Activated CD4-positive, alpha-beta T cell treated with anti-CD3 and anti-CD28 coated beads, Interleukin-2, amount 50 U/mL, for 48 hours (primary cell): ENCODE measurements at regions not wholly inside any gene's neighbourhood (a gene's known extent, or its start where the extent isn't known, plus 50 kb on each side); places are given as distances from the start of the nearest gene placed in this dataset.
"Not testable (repeated sequence)": the region's sequence is repeated elsewhere in the genome, so short reads cannot be mapped to it uniquely, and the experiment has no call there.

ENCODE experiments used
- DNase-seq, 2 experiments: peaks; one replicate each; pipeline ENCODE4 v3.0.0-alpha.2; 2020

DNA sequence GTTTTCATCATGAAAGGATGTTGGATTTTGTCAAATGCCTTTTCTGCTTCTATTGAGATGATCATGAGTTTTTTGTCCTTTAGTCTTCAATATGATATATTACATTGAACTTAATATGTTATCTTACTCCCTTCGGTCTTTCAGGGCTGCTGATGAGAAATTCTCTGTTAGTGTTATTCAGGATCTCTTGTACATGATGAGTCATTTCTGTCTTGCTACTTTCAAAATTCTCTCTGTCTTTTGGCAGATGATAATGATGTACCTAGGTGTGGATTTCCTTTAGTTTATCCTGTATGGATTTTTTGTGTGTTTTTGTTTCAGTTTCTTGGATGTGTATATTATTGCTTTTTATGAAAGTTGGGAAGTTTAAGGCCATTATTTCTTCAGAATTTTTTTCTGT, 320.9 kb upstream of the NPSR1 start:
- DNase-seq = no peak

DNA sequence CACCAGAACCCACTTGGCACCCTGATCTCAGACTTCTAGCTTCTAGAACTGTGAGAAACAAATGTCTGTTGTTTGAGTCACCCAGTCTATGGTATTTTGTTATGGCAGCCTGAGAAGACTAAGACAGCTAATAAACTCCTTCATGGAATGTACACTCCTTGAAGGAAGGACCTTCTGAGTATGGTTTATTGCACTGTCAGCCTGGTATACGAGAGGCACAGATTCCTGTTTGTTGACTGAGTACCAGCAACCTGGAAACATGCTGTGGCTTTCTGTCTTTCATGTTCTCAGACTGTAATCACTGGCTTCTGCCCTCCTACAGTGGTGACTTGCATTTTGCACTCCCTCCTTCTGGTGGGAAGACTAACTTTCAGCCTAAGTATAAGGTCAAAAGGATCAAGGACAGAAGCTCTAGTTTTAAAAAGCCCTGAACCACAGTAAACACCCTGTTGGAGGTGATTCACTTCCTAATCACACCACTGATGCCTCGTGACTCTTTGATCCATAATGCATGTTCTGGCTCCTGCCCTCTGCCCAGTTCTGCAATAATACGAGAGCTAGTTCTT, 319.0 kb upstream of the NPSR1 start:
- no peak for DNase-seq

- DNase-seq = no peak
These were observed 316.7 kb upstream of the NPSR1 start for GRCh38 chr7:34341326-34341725.

DNA sequence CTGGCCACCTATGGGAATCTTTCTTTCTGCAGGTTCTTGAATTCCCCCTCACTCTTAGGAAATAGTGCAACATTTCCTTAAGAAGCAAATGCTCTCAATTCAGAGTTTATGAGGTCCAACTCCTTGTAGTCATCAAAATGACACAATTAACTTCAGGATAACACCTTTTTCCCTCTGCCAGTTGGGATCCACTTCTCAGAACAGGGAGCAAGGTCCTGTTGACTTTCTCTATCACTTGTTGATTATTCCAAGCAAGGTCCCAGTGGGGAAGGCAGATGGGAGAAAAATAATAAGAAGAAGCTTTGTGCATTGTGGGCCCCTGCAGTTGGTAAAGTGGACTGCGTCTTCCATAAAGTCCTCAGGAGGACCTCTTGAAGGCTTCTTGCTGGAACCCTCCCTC, 315.6 kb upstream of the NPSR1 start:
- DNase-seq = no peak

DNA sequence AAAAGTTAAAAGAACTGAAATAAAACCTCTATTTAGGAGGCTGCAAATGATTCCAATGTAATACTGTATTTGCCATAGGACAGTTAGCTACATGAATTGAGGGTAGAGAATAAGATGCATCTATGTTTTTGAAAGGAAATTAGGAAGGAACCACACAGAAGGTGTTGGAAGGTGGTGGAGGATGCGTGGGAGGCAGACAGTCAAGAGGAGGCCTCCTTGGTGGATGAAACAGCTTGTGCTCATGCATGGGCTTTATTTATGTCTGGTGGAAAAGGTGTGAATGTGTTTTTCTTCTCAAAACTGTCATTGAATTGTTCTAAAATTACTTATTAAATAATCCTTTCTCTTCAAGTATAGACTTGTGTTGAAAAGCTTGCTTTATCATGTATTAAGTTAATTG, 314.4 kb upstream of the NPSR1 start:
- DNase-seq = no peak

DNA sequence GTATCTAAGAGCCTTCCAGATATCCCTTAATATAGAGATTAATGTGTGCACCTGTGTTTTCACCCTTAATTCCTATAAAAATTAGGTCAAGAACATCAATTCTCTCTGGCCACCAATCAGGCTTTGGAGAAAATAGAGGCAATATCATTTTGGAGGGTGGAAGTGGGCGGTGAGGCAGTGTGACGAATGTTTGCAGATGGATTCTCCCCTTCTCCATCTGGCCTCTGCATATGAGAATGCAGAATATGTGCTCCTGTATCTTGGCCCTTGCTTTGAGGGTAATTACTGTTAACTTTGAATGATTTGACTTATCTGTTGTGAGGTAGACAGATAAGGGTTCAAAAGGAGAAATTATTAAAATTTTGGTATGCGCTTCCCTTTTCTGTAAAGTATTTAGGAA, 304.0 kb upstream of the NPSR1 start:
- no peak for DNase-seq

GRCh38 chr7:34354899-34355298, 303.1 kb upstream of the NPSR1 start:
- DNase-seq = no peak

- DNase-seq = no peak
These were observed 300.9 kb upstream of the NPSR1 start for GRCh38 chr7:34357068-34357467.

DNA sequence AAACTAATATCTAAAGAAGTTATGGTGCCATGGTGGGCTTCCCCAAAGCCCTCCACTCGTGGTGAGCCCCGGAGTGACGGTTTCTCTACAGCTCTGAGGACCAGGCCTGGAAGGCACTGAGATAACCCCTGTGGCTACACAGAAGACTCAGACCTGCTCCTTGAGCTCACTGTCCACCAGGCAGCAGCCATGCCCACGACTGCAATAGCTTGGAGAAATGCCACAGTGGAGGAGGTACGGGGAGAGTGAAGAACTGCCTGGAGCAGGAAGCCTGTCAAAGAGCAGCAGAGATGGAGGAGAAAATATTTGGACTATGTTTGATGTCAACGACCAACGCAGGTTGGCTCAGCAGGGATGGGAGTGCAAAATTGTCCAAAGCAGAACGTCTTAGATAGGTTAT, 300.1 kb upstream of the NPSR1 start:
- no peak for DNase-seq

DNA sequence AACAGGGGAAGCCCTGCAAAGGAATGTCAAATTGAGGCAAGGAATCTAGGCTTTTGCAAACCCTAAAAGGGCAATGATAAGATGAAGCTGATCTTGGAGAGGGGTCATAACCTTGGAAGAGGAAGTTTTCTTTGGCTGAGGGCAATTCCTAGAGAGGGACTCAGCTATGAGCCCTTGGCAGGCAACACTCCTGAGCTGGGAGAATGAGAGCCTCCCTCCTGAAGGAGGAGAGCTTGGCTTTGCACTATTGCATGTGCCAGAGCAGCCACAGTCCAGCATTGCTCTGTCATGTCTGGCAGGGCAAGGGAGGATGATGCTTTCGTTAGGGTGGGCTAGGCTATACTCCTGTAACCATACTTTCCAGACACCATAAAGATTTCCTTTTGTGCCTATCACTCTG, 299.4 kb upstream of the NPSR1 start:
- DNase-seq = not testable (repeated sequence)

GRCh38 chr7:34361663-34362250, 296.3 kb upstream of the NPSR1 start:
- DNase-seq = no peak

GRCh38 chr7:34362621-34363020, 295.4 kb upstream of the NPSR1 start:
- no peak for DNase-seq

DNA sequence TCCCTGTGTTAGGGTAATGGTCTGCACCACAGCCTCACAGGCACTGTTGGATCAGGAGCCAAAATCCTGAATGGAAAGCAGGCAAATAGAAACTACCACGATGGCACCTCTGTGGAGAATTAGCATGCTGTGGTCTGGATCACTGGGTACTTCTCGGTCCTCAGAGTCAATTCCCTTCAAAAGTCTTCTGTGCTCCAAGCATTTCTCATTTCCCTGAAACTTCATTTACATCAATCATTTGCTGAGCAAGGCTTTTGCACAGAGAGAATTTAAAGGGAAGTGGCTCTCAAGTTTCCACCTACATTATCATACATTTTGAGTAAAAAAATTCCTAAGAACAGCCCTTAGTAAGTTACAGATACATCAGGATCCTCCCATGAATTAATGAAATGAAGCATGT, 293.9 kb upstream of the NPSR1 start:
- no peak for DNase-seq

DNA sequence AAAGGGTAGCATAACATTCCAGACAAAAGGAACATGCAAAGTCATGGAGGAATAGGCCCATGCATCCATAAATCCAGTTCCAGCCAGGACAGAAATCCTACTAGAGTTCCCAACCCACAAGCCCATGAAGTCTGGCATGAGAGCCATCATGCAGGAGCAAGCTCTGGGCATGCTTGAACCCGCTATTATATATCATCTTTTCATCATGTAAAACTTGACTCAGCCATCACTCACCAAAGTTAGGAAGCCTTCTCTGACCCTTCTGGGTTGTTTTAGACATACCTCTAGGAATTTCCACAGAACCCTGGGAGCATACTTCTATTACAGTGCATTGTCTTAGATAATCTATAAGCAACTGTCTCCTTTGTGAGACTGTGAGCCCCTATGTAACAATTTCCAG, 293.0 kb upstream of the NPSR1 start:
- DNase-seq = no peak

- DNase-seq = no peak
These were observed 292.4 kb upstream of the NPSR1 start for GRCh38 chr7:34365611-34366010.

DNA sequence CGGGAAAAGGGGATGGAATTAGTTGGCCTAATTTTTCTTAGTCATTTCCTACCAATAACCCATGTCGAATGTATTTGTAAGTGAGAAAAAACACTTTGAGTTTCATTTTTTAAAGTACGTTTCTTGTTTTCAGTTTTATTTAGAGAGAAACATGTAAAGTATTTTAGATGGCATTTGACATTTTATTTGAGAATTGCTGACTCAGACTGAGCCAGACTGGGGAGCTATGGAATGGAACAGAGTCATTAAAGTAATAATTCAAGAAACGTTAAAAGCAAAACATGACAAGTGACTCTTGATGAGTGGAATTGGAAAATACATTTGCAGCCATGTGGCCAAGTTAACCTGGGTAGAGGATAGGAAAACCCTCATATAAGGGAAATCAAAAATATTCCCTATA, 286.1 kb upstream of the NPSR1 start:
- no peak for DNase-seq

GRCh38 chr7:34373940-34374339, 284.1 kb upstream of the NPSR1 start:
- no peak for DNase-seq

- no peak for DNase-seq
These were observed 275.7 kb upstream of the NPSR1 start for GRCh38 chr7:34382166-34382893.

GRCh38 chr7:34385384-34385783, 272.6 kb upstream of the NPSR1 start:
- no peak for DNase-seq

GRCh38 chr7:34389332-34390078, 268.5 kb upstream of the NPSR1 start:
- no peak for DNase-seq

GRCh38 chr7:34390103-34390502, 267.9 kb upstream of the NPSR1 start:
- DNase-seq = no peak

DNA sequence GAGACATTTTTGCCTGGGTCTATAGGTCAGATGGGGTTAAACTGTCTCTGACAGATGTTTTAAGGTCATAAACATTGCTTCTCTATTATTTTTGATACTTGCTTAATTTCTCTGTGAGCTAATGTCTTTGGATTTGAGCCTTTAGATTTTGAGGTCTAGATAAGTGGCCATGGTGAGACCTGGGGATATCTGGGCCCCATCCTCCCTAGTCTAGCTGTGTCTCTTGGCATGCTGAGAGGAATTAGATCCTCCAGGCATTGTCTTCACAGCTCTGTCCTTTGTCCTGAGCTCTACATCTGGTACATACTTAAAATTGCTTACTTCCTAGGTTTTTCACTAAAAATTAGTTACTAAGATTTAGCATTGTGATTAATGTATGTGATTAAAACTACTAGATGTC, 265.0 kb upstream of the NPSR1 start:
- no peak for DNase-seq

- DNase-seq = no peak
These were observed 261.5 kb upstream of the NPSR1 start for GRCh38 chr7:34396437-34397064.

- DNase-seq = no peak
These were observed 256.2 kb upstream of the NPSR1 start for GRCh38 chr7:34401776-34402175.
